Gastrocnemius medialis (tissue), 4 donors: ENCODE measurements at regions not wholly inside any gene's neighbourhood (a gene's known extent, or its start where the extent isn't known, plus 50 kb on each side); places are given as distances from the start of the nearest gene placed in this dataset.

Source experiments
- ATAC-seq, 2 donors: fragments of 150-250 bp; one replicate each; pipeline ENCODE4 v1.9.1; 2016
- DNase-seq, 2 donors: peaks; one replicate each; pipeline ENCODE4 v3.0.0-alpha.2; 2019
- H3K27ac ChIP-seq, 4 donors: fragments of 200-600 bp; sonication (generic); 1 replicate in 1 of 4; 2 replicates in 3 of 4; pipeline ENCODE4 v1.5.1; 2016 to 2018; ENCODE audit warnings: mild to moderate bottlenecking in 2 of 4, moderate library complexity in 1 of 4
- H3K27me3 ChIP-seq, 3 donors: fragments of 200-600 bp; sonication (generic) in 2 of 3; 1 replicate in 1 of 3; 2 replicates in 2 of 3; pipeline versions ENCODE4 v1.5.1 to v1.6.0; 2016 to 2019; ENCODE audit warnings: mild to moderate bottlenecking in 1 of 3, moderate library complexity in 1 of 3
- H3K36me3 ChIP-seq, 2 donors: fragments of 200-600 bp; sonication (generic) in 1 of 2; one replicate each; pipeline ENCODE4 v1.5.1; 2017 to 2018
- H3K4me1 ChIP-seq, 2 donors: fragments of 200-600 bp; sonication (generic) in 1 of 2; one replicate each; pipeline ENCODE4 v1.5.1; 2016 to 2017; ENCODE audit warnings: mild to moderate bottlenecking in 2 of 2
- H3K4me3 ChIP-seq, 4 donors: fragments of 200-600 bp; sonication (generic) in 3 of 4; 1 replicate in 1 of 4; 2 replicates in 3 of 4; pipeline ENCODE4 v1.5.1; 2016 to 2019; ENCODE audit warnings: mild to moderate bottlenecking in 2 of 4
- H3K9me3 ChIP-seq, 3 donors: fragments of 200-600 bp; sonication (generic) in 2 of 3; 1 replicate in 1 of 3; 2 replicates in 2 of 3; pipeline ENCODE4 v1.5.1; 2016 to 2019
- CTCF ChIP-seq, 5 experiments: fragments of 450-650 bp in 3 of 5; fragments of 200-600 bp in 2 of 5; sonication (generic) in 2 of 5; IDR thresholded peaks in 4 of 5; conservative IDR thresholded peaks in 1 of 5; 1 replicate in 4 of 5; 2 replicates in 1 of 5; pipeline ENCODE4 v1.5.1; 2016 to 2019; ENCODE audit warnings: antibody characterized with exemption in 5 of 5, mild to moderate bottlenecking in 3 of 5, moderate library complexity in 3 of 5
- POLR2A ChIP-seq, 2 donors: fragments of 450-650 bp; IDR thresholded peaks; one replicate each; pipeline ENCODE4 v1.6.1; 2017; ENCODE audit warnings: antibody characterized with exemption in 2 of 2, mild to moderate bottlenecking in 2 of 2, moderate library complexity in 2 of 2
- in situ Hi-C, 4 donors: fragments of 200-750 bp; cut with MboI; loops; one replicate each; pipeline versions ENCODE4 v1.15.0 to v1.8.0; 2017; ENCODE audit warnings: low sequenced_read_pairs in 4 of 4
- intact Hi-C: fragments of 100-400 bp; cut with DNase I; formaldehyde crosslinking; loops from one replicate; pipeline ENCODE4 v1.15.1; 2023; ENCODE audit warnings: low total_unique reads

GRCh38 chr22:48396785-48397530 lies 1430.7 kb downstream of the BRD1 start:
- H3K27me3 ChIP-seq, result no peaks in the 10 kb centered on the region
- DNase-seq (no peak), ATAC-seq (no peak)
- no peak for TF ChIP-seq POLR2A (IDR thresholded peaks at IDR 0.05)
- TF ChIP-seq CTCF (IDR thresholded peaks at IDR 0.05 in 4 of 5, conservative IDR thresholded peaks at IDR 0.05 in 1 of 5), result no peak
- no peaks in the 10 kb centered on the region for H3K36me3 ChIP-seq
- H3K4me3 ChIP-seq, result no peak overlapping the region
- no peaks in the 10 kb centered on the region for H3K4me1 ChIP-seq
- no peak overlapping the region for H3K27ac ChIP-seq
- intact Hi-C loops (no loop called here), in situ Hi-C loops (no loop called here)
- H3K9me3 ChIP-seq, result no peaks in the 10 kb centered on the region

GRCh38 chr22:48396091-48396784 lies 1431.4 kb downstream of the BRD1 start:
- DNase-seq (no peak), ATAC-seq (no peak)
- no peak for TF ChIP-seq POLR2A (IDR thresholded peaks at IDR 0.05)
- no peak for TF ChIP-seq CTCF (IDR thresholded peaks at IDR 0.05 in 4 of 5, conservative IDR thresholded peaks at IDR 0.05 in 1 of 5)
- intact Hi-C loops (no loop called here), in situ Hi-C loops (no loop called here)
- no peak overlapping the region for H3K4me3 ChIP-seq
- no peaks in the 10 kb centered on the region for H3K27me3 ChIP-seq
- no peaks in the 10 kb centered on the region for H3K9me3 ChIP-seq
- no peaks in the 10 kb centered on the region for H3K4me1 ChIP-seq
- no peak overlapping the region for H3K27ac ChIP-seq
- H3K36me3 ChIP-seq, result no peaks in the 10 kb centered on the region

- no peaks in the 10 kb centered on the region for H3K4me1 ChIP-seq
These were observed 1432.5 kb downstream of the BRD1 start for GRCh38 chr22:48395201-48395600.

GRCh38 chr22:48394787-48395186 lies 1432.9 kb downstream of the BRD1 start:
- no peak for TF ChIP-seq POLR2A (IDR thresholded peaks at IDR 0.05)
- TF ChIP-seq CTCF (IDR thresholded peaks at IDR 0.05 in 4 of 5, conservative IDR thresholded peaks at IDR 0.05 in 1 of 5), result no peak
- Histone ChIP-seq H3K27ac (no peak overlapping the region), H3K36me3 (no peaks in the 10 kb centered on the region), H3K4me3 (no peak overlapping the region), H3K9me3 (no peaks in the 10 kb centered on the region), H3K27me3 (no peaks in the 10 kb centered on the region), H3K4me1 (no peaks in the 10 kb centered on the region)
- intact Hi-C loops, result no loop called here
- in situ Hi-C loops, result no loop called here
- ATAC-seq (no peak), DNase-seq (no peak)

More at GRCh38 chr22:48395201-48395600, 1432.5 kb downstream of the BRD1 start:
- in situ Hi-C loops, result no loop called here
- intact Hi-C loops, result no loop called here
- H3K27me3 ChIP-seq, result no peaks in the 10 kb centered on the region
- H3K4me3 ChIP-seq, result no peak overlapping the region
- no peak for DNase-seq
- no peak for TF ChIP-seq POLR2A (IDR thresholded peaks at IDR 0.05)
- TF ChIP-seq CTCF (IDR thresholded peaks at IDR 0.05 in 4 of 5, conservative IDR thresholded peaks at IDR 0.05 in 1 of 5), result no peak
- H3K9me3 ChIP-seq, result no peaks in the 10 kb centered on the region
- ATAC-seq, result no peak
- no peaks in the 10 kb centered on the region for H3K36me3 ChIP-seq
- no peak overlapping the region for H3K27ac ChIP-seq
